ENCODE measurements at regions not wholly inside any gene's neighbourhood (a gene's known extent, or its start where the extent isn't known, plus 50 kb on each side); places are given as distances from the start of the nearest gene placed in this dataset.

- TF ChIP-seq CTCF (IDR thresholded peaks at IDR 0.05): no peak
- TF ChIP-seq POLR2A (IDR thresholded peaks at IDR 0.05): no peak
Observed at GRCh38 chr16:48487287-48487686, 102.1 kb upstream of the SIAH1 start.
